ENCODE measurements at regions not wholly inside any gene's neighbourhood (a gene's known extent, or its start where the extent isn't known, plus 50 kb on each side); places are given as distances from the start of the nearest gene placed in this dataset.

DNA sequence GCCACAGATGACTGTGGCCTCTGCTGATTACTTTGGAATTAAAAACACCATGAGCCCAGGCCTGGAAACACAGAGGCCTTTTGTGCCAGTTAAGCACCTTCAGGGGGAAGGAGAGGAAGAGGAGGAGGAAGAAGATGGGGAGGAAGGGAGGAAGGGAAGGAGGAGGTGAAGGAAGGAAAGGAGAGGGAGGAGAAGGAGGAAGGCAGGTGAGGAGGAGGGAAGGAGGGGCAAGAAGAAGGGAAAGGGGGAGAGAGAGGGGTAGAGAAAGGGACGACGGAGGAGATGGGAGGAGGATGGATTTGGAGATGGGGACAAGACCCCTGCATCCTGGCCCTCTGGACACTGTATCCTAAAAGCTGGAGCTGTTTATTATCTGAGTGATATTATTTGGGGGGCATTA, 231.0 kb downstream of the UQCRFS1 start:
- peak; percentile 13 for FAIRE-seq
- no peak for DNase-seq (ENCODE audit: low spot score)

- FAIRE-seq (peak; percentile 69), DNase-seq (ENCODE audit: low spot score) (no peak)
These were observed 231.4 kb downstream of the UQCRFS1 start for GRCh38 chr19:28981518-28981917.

- peak; percentile 45 for DNase-seq (ENCODE audit: low spot score)
These were observed 232.6 kb downstream of the UQCRFS1 start for GRCh38 chr19:28980236-28980868.

DNA sequence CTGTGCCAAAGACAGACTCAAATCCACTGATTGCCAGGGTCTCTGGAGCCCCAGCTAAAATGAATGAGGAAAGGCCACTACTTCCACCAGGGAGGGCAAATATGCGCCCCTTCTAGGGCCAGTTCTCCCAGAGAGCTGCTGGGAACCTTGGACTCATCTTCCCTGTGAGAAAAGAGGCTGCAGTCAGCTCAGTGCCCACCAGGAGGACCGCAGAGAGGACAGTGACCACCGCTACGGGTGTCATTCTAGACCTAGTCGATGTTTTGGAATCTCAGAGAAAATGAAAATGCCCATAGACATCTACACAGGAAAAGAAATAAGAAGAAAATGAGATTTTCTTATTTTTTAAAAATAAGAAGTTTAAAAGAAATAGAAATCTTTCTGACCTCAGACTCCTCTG, 235.1 kb downstream of the UQCRFS1 start:
- FAIRE-seq (no peak), DNase-seq (ENCODE audit: low spot score) (no peak)

More at GRCh38 chr19:28980236-28980868, 232.6 kb downstream of the UQCRFS1 start:
- FAIRE-seq = peak; percentile 30

- DNase-seq (ENCODE audit: low spot score) = no peak
- FAIRE-seq = peak; percentile 23
These were observed 240.7 kb downstream of the UQCRFS1 start for GRCh38 chr19:28972058-28972852.

DNA sequence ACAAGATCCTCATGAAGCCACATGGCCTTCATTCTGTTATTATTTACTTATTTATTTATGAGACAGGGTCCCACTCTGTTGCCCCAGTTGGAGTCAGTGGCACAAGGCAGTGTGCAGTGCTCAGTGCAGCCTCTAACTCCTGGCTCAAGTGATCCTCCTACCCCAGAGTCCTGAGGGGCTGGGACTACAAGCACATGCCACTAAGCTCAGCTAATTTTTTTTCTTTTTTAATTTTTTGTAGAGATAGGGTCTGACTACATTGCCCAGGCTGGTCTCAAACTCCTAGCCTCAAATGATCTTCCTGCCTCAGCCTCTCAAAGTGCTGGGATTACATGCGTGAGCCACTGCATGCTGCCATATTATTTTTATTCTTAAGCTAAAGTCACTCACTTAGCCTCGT, 241.4 kb downstream of the UQCRFS1 start:
- no peak for DNase-seq (ENCODE audit: low spot score)
- no peak for FAIRE-seq

GRCh38 chr19:28971049-28971448, 241.9 kb downstream of the UQCRFS1 start:
- DNase-seq (ENCODE audit: low spot score) (no peak), FAIRE-seq (no peak)

DNA sequence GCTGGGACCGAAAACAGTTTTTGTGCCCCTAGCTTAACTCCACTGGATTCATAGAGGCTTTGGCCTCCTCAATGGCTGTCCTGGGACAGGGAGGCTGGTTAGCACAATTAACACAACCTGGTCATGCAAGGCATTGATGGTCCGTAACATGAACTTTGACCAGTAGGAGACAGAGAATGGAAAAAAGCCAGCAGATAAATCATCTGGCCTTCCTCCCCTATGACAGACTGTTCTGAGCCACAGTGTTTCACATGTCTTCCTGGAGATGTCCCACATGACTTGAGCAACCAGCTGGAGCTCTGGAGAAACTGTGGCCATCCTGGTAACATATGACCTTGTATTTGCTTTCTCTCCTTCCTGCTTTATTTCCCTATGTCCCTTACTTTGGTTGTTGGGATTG, 244.2 kb downstream of the UQCRFS1 start:
- FAIRE-seq = no peak
- no peak for DNase-seq (ENCODE audit: low spot score)

DNA sequence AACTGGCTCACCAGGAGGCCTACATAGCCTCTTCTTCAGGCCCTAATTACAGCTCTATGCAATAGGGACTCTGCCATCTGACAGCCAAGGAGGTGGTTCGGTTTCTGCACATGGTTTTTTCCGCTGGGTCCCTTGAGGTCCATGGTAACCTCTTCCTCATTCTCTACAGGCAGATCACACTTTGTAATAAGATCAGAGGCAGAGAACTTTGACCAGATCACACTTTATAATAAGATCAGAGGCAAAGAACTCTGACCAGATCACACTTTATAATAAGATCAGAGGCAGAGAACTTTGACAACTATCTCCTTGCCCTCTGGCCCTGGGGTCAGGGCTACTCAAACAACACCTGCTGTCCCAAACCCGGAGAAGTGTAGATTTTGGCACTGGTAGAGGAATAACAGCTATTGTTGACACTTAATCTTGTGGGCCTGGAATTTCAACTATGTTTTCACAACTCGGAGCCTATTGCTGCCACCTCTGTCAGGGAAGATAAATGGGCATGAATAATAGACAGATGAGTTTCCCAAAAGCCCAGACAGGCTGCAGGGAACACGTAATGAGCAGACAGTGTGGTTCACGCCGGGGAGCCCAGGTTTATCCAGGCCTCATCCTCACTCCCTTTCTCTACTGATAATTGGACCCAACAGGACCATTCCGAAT, 246.1 kb downstream of the UQCRFS1 start:
- FAIRE-seq (peak; percentile 81), DNase-seq (ENCODE audit: low spot score) (peak; percentile 47)

DNA sequence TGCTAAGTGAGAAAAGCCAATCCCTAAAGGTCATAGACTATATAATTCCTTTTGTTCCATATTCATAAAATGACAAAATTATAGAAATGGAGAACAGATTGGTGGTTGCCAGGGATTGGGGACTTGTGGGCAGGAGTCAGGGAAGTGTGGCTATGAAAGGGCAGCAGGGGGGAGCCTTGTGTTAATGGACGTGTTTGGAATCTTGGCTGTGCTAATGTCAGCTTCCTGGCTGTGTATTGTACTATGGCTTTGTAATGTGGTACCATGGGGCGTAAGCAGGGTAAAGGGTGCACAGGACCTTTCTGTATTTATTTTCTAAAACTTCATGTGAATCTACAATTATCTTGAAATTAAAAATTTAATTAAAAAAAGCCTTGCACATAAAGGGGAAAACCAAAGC, 248.5 kb downstream of the UQCRFS1 start:
- DNase-seq (ENCODE audit: low spot score) = no peak
- no peak for FAIRE-seq

- FAIRE-seq (no peak), DNase-seq (ENCODE audit: low spot score) (no peak)
These were observed 249.3 kb downstream of the UQCRFS1 start for GRCh38 chr19:28963486-28964250.

- FAIRE-seq = no peak
- no peak for DNase-seq (ENCODE audit: low spot score)
These were observed 251.0 kb downstream of the UQCRFS1 start for GRCh38 chr19:28961772-28962500.

- DNase-seq (ENCODE audit: low spot score) = peak; percentile 77
- FAIRE-seq = peak; percentile 84
These were observed 251.8 kb downstream of the UQCRFS1 start for GRCh38 chr19:28960986-28961705.

GRCh38 chr19:28960586-28960985, 252.4 kb downstream of the UQCRFS1 start:
- DNase-seq (ENCODE audit: low spot score) = no peak
- peak; percentile 91 for FAIRE-seq

- FAIRE-seq = no peak
- DNase-seq (ENCODE audit: low spot score) = no peak
These were observed 256.0 kb downstream of the UQCRFS1 start for GRCh38 chr19:28956961-28957360.

GRCh38 chr19:28956421-28956820, 256.5 kb downstream of the UQCRFS1 start:
- DNase-seq (ENCODE audit: low spot score) (no peak), FAIRE-seq (no peak)

- FAIRE-seq = peak; percentile 48
- no peak for DNase-seq (ENCODE audit: low spot score)
These were observed 263.4 kb downstream of the UQCRFS1 start for GRCh38 chr19:28949535-28949934.

GRCh38 chr19:28949027-28949426, 263.9 kb downstream of the UQCRFS1 start:
- DNase-seq (ENCODE audit: low spot score) (no peak), FAIRE-seq (no peak)

GRCh38 chr19:28948566-28948965, 264.4 kb downstream of the UQCRFS1 start:
- no peak for FAIRE-seq
- no peak for DNase-seq (ENCODE audit: low spot score)

DNA sequence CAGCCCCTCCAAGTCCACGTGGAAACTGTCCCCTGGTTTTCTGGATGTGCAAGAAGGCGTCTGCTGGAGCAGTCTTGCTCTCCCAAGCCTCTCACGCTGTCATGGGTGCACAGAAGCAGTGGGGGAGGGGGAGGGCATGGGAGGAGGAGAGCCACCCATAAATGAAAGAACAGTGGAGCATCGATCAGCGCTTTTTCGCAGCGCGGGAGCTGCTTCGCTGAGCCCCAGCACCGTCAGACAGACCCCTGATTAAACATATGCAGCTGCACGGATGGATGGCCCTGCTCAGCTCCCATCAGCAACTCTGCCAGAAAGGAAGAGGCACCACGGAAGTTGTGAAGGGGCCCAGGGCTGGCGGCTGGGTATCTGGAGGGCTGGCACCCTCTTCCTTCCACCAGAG, 264.9 kb downstream of the UQCRFS1 start:
- DNase-seq (ENCODE audit: low spot score) (no peak), FAIRE-seq (no peak)

Measured in urothelium cell line (cell line).